ENCODE measurements at regions not wholly inside any gene's neighbourhood (a gene's known extent, or its start where the extent isn't known, plus 50 kb on each side); places are given as distances from the start of the nearest gene placed in this dataset.
A peak's percentile ranks its signal among the peaks of the same experiment; 100 is the strongest.

GRCh38 chr19:30778961-30779715, 407.0 kb downstream of the ZNF536 start:
- POLR2A ChIA-PET (ENCODE audit: partially characterized antibody), result no interaction called here
- Histone ChIP-seq H2BK12ac (ENCODE audit: low read depth, low read length) (no peak overlapping the region), H3K56ac (replicated peaks; ENCODE audit: insufficient read length, low read depth, low read length) (no peak overlapping the region), H3K36me3 (ENCODE audit: control insufficient read depth in 2 of 4, insufficient read depth in 4 of 4, low read length in 3 of 4) (no peaks in the 10 kb centered on the region; a peak in 2 of 8 replicates), H2BK120ac (replicated peaks; ENCODE audit: low read depth, low read length) (no peak overlapping the region), H3K4me2 (ENCODE audit: insufficient read depth in 1 of 2, low read depth in 2 of 2, low read length in 2 of 2) (no peak overlapping the region), H3K27me3 (replicated peaks in 1 of 4; ENCODE audit: control insufficient read depth in 3 of 4, extremely low read depth in 1 of 4, insufficient read depth in 3 of 4, low read length in 3 of 4) (no peaks in the 10 kb centered on the region), H2BK5ac (ENCODE audit: low read depth, low read length) (no peak overlapping the region), H3K9ac (replicated peaks in 1 of 4; ENCODE audit: extremely low read depth in 1 of 4, low read depth in 3 of 4, low read length in 3 of 4) (no peak overlapping the region), H4K20me1 (replicated peaks in 1 of 2; ENCODE audit: control insufficient read depth in 1 of 2, insufficient read depth in 2 of 2, low read length in 2 of 2) (no peaks in the 10 kb centered on the region), H4K8ac (ENCODE audit: extremely low read depth, insufficient read depth, low read length) (no peak overlapping the region), H2BK20ac (ENCODE audit: low read length) (no peak overlapping the region), H3K23ac (ENCODE audit: insufficient read length) (no peak overlapping the region), H3K79me2 (ENCODE audit: control insufficient read depth in 1 of 2, insufficient read depth in 2 of 2, low read length in 2 of 2) (no peaks in the 10 kb centered on the region), H2AFZ (ENCODE audit: low read length) (no peak overlapping the region), H3K27ac (ENCODE audit: low read depth, low read length) (no peak overlapping the region), H4K5ac (ENCODE audit: insufficient read length, low read depth, low read length) (no peak overlapping the region), H3K4ac (replicated peaks; ENCODE audit: insufficient read length, low read depth, low read length) (no peak overlapping the region), H3K18ac (ENCODE audit: extremely low read depth, low read length) (no peak overlapping the region), H3K79me1 (ENCODE audit: low read depth, low read length) (no peaks in the 10 kb centered on the region), H3K23me2 (ENCODE audit: low read depth, low read length) (no peaks in the 10 kb centered on the region), H3K4me3 (ENCODE audit: extremely low read depth in 1 of 4, insufficient read depth in 2 of 4, low read depth in 3 of 4, low read length in 4 of 4) (no peak overlapping the region), H3K9me3 (ENCODE audit: insufficient read depth in 2 of 2, low read depth in 1 of 2, low read length in 1 of 2) (no peaks in the 10 kb centered on the region), H2AK5ac (ENCODE audit: low read depth, low read length) (no peak overlapping the region), H3K14ac (ENCODE audit: insufficient read length) (no peak overlapping the region), H2BK15ac (ENCODE audit: low read length) (no peak overlapping the region), H4K91ac (replicated peaks; ENCODE audit: insufficient read length, low read length) (no peak overlapping the region), H3K4me1 (replicated peaks in 1 of 4; ENCODE audit: control insufficient read depth in 3 of 4, insufficient read depth in 4 of 4, low read length in 3 of 4) (no peaks in the 10 kb centered on the region)
- FAIRE-seq (no peak), DNase-seq (ENCODE audit: low read depth in 1 of 2, low spot score in 2 of 2) (peak in 1 of 2 experiments; percentile 14)
- TF ChIP-seq CHD1 (IDR thresholded peaks at IDR 0.05; ENCODE audit: low read depth, low read length) (no peak), CBX8 (IDR thresholded peaks at IDR 0.05; ENCODE audit: borderline replicate concordance, low read depth, low read length) (no peak), SAP30 (IDR thresholded peaks at IDR 0.05; ENCODE audit: insufficient read depth, insufficient replicate concordance, low read length) (no peak), BACH1 (IDR thresholded peaks at IDR 0.05; ENCODE audit: low read length) (no peak), BCL11A (IDR thresholded peaks at IDR 0.05; ENCODE audit: low read depth in 2 of 2, low read length in 2 of 2) (no peak), PHF8 (conservative IDR thresholded peaks at IDR 0.05; ENCODE audit: low read depth, low read length) (no peak), ATF2 (IDR thresholded peaks at IDR 0.05; ENCODE audit: low read length) (no peak), KDM1A (IDR thresholded peaks at IDR 0.05; ENCODE audit: borderline replicate concordance, low read length) (no peak), CHD2 (IDR thresholded peaks at IDR 0.05; ENCODE audit: low read length) (no peak)
- WGBS, 2 experiments (ENCODE audit: extremely low coverage in 1 of 2, insufficient coverage in 1 of 2, insufficient read length in 1 of 2, insufficient replicate concordance in 2 of 2, low coverage in 1 of 2, low lambda C conversion rate in 2 of 2, missing lambda C conversion rate in 1 of 2), result 86% methylated on average over 14 of the region's 14 CpGs; no CpG with 5 or more reads in 1 of the 2 experiments
- CTCF ChIA-PET (ENCODE audit: partially characterized antibody), result interaction anchor here (0.7 to 1.9 kb wide), 3 partner anchors 27 to 571 kb away, joined by 3 to 7 read pairs (median 3); no protein-coding TSS in a partner anchor
